ENCODE measurements at regions not wholly inside any gene's neighbourhood (a gene's known extent, or its start where the extent isn't known, plus 50 kb on each side); places are given as distances from the start of the nearest gene placed in this dataset.
"Not testable (repeated sequence)": the region's sequence is repeated elsewhere in the genome, so short reads cannot be mapped to it uniquely, and the experiment has no call there.

GRCh38 chr2:208783184-208783583 is 376.6 kb downstream of the PTH2R start:
- TF ChIP-seq, protein P1, sequence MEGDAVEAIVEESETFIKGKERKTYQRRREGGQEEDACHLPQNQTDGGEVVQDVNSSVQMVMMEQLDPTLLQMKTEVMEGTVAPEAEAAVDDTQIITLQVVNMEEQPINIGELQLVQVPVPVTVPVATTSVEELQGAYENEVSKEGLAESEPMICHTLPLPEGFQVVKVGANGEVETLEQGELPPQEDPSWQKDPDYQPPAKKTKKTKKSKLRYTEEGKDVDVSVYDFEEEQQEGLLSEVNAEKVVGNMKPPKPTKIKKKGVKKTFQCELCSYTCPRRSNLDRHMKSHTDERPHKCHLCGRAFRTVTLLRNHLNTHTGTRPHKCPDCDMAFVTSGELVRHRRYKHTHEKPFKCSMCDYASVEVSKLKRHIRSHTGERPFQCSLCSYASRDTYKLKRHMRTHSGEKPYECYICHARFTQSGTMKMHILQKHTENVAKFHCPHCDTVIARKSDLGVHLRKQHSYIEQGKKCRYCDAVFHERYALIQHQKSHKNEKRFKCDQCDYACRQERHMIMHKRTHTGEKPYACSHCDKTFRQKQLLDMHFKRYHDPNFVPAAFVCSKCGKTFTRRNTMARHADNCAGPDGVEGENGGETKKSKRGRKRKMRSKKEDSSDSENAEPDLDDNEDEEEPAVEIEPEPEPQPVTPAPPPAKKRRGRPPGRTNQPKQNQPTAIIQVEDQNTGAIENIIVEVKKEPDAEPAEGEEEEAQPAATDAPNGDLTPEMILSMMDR (IDR thresholded peaks at IDR 0.05): no peak
- intact Hi-C loops (cut with DNase I, micrococcal nuclease): loop anchor here in 1 of 2 donors (5.0 kb wide), 1 partner anchor 316 kb away; no protein-coding TSS in a partner anchor
- Histone ChIP-seq H3K36me3 (ENCODE audit: low read depth) (no peaks in the 10 kb centered on the region), H3K9me3 (no peaks in the 10 kb centered on the region), H3K4me1 (ENCODE audit: low read depth) (no peaks in the 10 kb centered on the region), H3K4me3 (no peak overlapping the region)
- DNase-seq (peak in 1 of 3 donors; percentile 36), ATAC-seq (no peak)

DNA sequence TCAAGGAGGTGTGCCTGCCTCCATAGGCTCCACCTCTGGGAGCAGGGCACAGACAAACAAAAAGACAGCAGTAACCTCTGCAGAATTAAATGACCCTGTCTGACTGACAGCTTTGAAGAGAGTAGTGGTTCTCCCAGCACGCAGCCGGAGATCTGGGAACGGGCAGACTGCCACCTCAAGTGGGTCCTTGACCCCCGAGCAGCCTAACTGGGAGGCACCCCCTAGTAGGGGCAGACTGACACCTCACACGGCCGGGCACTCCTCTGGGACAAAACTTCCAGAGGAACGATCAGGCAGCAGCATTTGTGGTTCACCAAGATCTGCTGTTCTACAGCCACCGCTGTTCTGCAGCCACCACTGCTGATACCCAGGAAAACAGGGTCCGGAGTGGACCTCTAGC is 378.2 kb downstream of the PTH2R start:
- H3K4me3 ChIP-seq; H3K9me3 ChIP-seq; DNase-seq; H3K36me3 ChIP-seq (ENCODE audit: low read depth); ATAC-seq; H3K4me1 ChIP-seq (ENCODE audit: low read depth): not testable (repeated sequence)
- intact Hi-C loops (cut with DNase I, micrococcal nuclease): loop anchor here in 1 of 2 donors (5.0 kb wide), 1 partner anchor 317 kb away; no protein-coding TSS in a partner anchor

DNA sequence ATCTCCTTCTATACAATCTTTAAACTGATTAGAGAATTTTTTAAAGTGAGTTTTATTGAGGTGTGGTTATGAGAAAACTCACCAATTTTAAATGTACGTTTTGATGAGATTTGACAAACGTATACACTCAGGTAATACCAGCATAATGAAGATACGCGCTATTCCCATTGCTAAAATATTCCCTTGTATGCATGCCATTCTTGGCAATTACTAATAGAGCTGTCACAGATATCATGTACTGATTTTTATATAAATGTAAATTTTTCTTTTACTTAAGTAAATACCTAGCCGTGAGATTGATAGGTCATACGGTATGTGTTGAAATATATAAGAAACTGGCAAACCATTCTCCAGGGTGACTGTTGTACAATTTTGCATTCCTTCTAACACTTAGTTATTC is 384.7 kb downstream of the PTH2R start:
- no peak for ATAC-seq
- Histone ChIP-seq H3K4me3 (no peak overlapping the region), H3K4me1 (ENCODE audit: low read depth) (no peaks in the 10 kb centered on the region), H3K36me3 (ENCODE audit: low read depth) (no peaks in the 10 kb centered on the region), H3K9me3 (no peaks in the 10 kb centered on the region)
- TF ChIP-seq, protein P1 (IDR thresholded peaks at IDR 0.05): no peak
- intact Hi-C loops (cut with DNase I, micrococcal nuclease): no loop called here
- no peak for DNase-seq

- no peak for ATAC-seq
- intact Hi-C loops (cut with DNase I, micrococcal nuclease): no loop called here
- H3K4me3 ChIP-seq: no peak overlapping the region
- no peak for DNase-seq
- H3K4me1 ChIP-seq (ENCODE audit: low read depth): no peaks in the 10 kb centered on the region
- TF ChIP-seq, protein P1 (IDR thresholded peaks at IDR 0.05): no peak
- no peaks in the 10 kb centered on the region for H3K9me3 ChIP-seq
- H3K36me3 ChIP-seq (ENCODE audit: low read depth): no peaks in the 10 kb centered on the region
Observed at GRCh38 chr2:208792766-208793165, 386.2 kb downstream of the PTH2R start.

DNA sequence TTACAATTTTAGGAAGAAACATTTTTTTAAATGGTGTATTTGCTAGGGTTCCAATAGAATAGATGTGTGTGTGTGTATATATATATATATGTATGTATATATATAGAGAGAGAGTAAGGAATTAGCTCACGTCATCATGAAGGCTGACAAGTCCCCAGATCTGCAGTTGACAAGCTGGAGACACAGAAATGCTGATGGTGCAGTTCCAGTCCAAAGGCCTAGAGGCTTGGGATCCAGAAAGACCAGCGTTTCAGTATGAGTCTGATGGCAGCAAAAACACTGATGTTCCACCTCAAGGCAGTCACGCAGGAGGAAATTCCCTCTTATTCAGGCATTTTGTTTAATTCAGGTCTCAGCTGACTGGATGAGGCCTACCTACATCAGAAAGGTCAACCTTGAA is 386.8 kb downstream of the PTH2R start:
- H3K4me1 ChIP-seq (ENCODE audit: low read depth): no peaks in the 10 kb centered on the region
- H3K9me3 ChIP-seq: no peaks in the 10 kb centered on the region
- no peak for DNase-seq
- no peak for ATAC-seq
- TF ChIP-seq, protein P1 (IDR thresholded peaks at IDR 0.05): no peak
- H3K36me3 ChIP-seq (ENCODE audit: low read depth): no peaks in the 10 kb centered on the region
- intact Hi-C loops (cut with DNase I, micrococcal nuclease): no loop called here
- H3K4me3 ChIP-seq: no peak overlapping the region

- Histone ChIP-seq H3K4me1 (ENCODE audit: low read depth) (no peaks in the 10 kb centered on the region), H3K9me3 (no peaks in the 10 kb centered on the region), H3K36me3 (ENCODE audit: low read depth) (no peaks in the 10 kb centered on the region), H3K4me3 (no peak overlapping the region)
- no peak for ATAC-seq
- intact Hi-C loops (cut with DNase I, micrococcal nuclease): no loop called here
- TF ChIP-seq, protein P1 (IDR thresholded peaks at IDR 0.05): no peak
- no peak for DNase-seq
Observed at GRCh38 chr2:208794288-208794975, 387.8 kb downstream of the PTH2R start.
